Endothelial cell of umbilical vein (primary cell): ENCODE measurements at regions not wholly inside any gene's neighbourhood (a gene's known extent, or its start where the extent isn't known, plus 50 kb on each side); places are given as distances from the start of the nearest gene placed in this dataset.

Experiments used
- BruUV-seq: library from RNA; stranded (reverse); fragments of 400-500 nt; replicated peaks from 2 replicates; lab custom pipeline; 2021; lab: Mats Ljungman, UMichigan
- CTCF ChIA-PET: fragments of 300-600, 350-600 bp; sonication (Branson Sonifier 250); formaldehyde crosslinking; loops from one replicate; lab custom pipeline; 2021; ENCODE audit warnings: antibody characterized with exemption, inconsistent platforms; lab: Charles Lee
- POLR2A ChIA-PET: fragments of 300-600, 350-600 bp; sonication (Branson Sonifier 250); formaldehyde crosslinking; loops from one replicate; lab custom pipeline; 2021; ENCODE audit warnings: antibody characterized with exemption, inconsistent platforms; lab: Charles Lee
- DNase-seq: peaks from one replicate; pipeline ENCODE4 v3.0.0-alpha.2; 2011; ENCODE audit warnings: low read depth, low spot score
- FAIRE-seq: peaks from 2 replicates; lab custom pipeline; 2011; peaks lifted over from hg19 to GRCh38; lab: Jason Lieb, UNC
- H2AFZ ChIP-seq: 2 replicates; pipeline ENCODE4 v1.6.0; 2012; ENCODE audit warnings: low read depth, low read length, control low read depth, inconsistent platforms
- H3K27ac ChIP-seq: 2 replicates; pipeline ENCODE4 v1.5.1; 2011; ENCODE audit warnings: low read depth, mild to moderate bottlenecking, control low read depth, low read length, moderate library complexity; ENCODE audit not compliant: insufficient read depth
- H3K27me3 ChIP-seq, 2 experiments: 2 replicates each; pipeline versions ENCODE4 v1.6.0 to v1.6.1; 2011; ENCODE audit warnings: low read length in 2 of 2, mixed read lengths in 1 of 2; ENCODE audit not compliant: control insufficient read depth in 2 of 2, insufficient read depth in 2 of 2
- H3K36me3 ChIP-seq, 2 experiments: 2 replicates in 1 of 2; 3 replicates in 1 of 2; pipeline ENCODE4 v1.5.1; 2011; ENCODE audit warnings: low read length in 2 of 2, mild to moderate bottlenecking in 1 of 2, moderate library complexity in 1 of 2; ENCODE audit not compliant: control insufficient read depth in 2 of 2, insufficient read depth in 2 of 2; ENCODE audit errors: extremely low read depth in 1 of 2
- H3K4me1 ChIP-seq: 3 replicates; pipeline ENCODE4 v1.5.1; 2011; ENCODE audit warnings: mild to moderate bottlenecking, low read length; ENCODE audit not compliant: control insufficient read depth, insufficient read depth; ENCODE audit errors: extremely low read depth
- H3K4me2 ChIP-seq: 2 replicates; pipeline ENCODE4 v1.6.1; 2011; ENCODE audit warnings: low read length, control low read depth, mixed read lengths; ENCODE audit not compliant: insufficient read depth
- H3K4me3 ChIP-seq, 3 experiments: fragments of 200-600 bp in 1 of 3; sonication (generic), shearing (Covaris generic) in 1 of 3; replicated peaks in 1 of 3; 2 replicates each; pipeline ENCODE4 v1.5.1; 2011 to 2016; ENCODE audit warnings: control low read depth in 3 of 3, low read length in 3 of 3, mild to moderate bottlenecking in 2 of 3, inconsistent platforms in 1 of 3, low read depth in 1 of 3, moderate library complexity in 1 of 3; ENCODE audit not compliant: insufficient read depth in 1 of 3
- H3K79me2 ChIP-seq: 2 replicates; pipeline ENCODE4 v1.6.0; 2012; ENCODE audit warnings: low read length, inconsistent platforms; ENCODE audit not compliant: control insufficient read depth, insufficient read depth
- H3K9ac ChIP-seq: replicated peaks from 2 replicates; pipeline ENCODE3; 2011; ENCODE audit warnings: low read length, control low read depth; ENCODE audit not compliant: insufficient read depth; ENCODE audit errors: extremely low read depth
- H3K9me1 ChIP-seq: replicated peaks from 3 replicates; pipeline ENCODE4 v1.6.0; 2011; ENCODE audit warnings: mild to moderate bottlenecking, low read length; ENCODE audit not compliant: control insufficient read depth, insufficient read depth; ENCODE audit errors: extremely low read depth
- H3K9me3 ChIP-seq: replicated peaks from 2 replicates; pipeline ENCODE4 v1.5.1; 2012; ENCODE audit warnings: low read length, inconsistent platforms; ENCODE audit not compliant: control insufficient read depth, insufficient read depth
- H4K20me1 ChIP-seq: replicated peaks from 2 replicates; pipeline ENCODE3; 2011; ENCODE audit warnings: mild to moderate bottlenecking, low read length; ENCODE audit not compliant: control insufficient read depth, insufficient read depth; ENCODE audit errors: extremely low read depth
- EZH2 ChIP-seq: IDR thresholded peaks from 2 replicates; pipeline ENCODE4 v1.6.1; 2012; ENCODE audit warnings: borderline replicate concordance, low read depth, mild to moderate bottlenecking, moderate library complexity, low read length, inconsistent platforms; ENCODE audit not compliant: severe bottlenecking
- FOS ChIP-seq: IDR thresholded peaks from 2 replicates; pipeline ENCODE4 v1.6.1; 2011; ENCODE audit warnings: mild to moderate bottlenecking, low read length, moderate library complexity, borderline replicate concordance; ENCODE audit not compliant: insufficient read depth
- GATA2 ChIP-seq: IDR thresholded peaks from 2 replicates; pipeline ENCODE4 v1.7.0; 2011; ENCODE audit warnings: low read depth, mild to moderate bottlenecking, moderate library complexity, mixed read lengths, low read length; ENCODE audit not compliant: insufficient read length, insufficient read depth
- JUN ChIP-seq: IDR thresholded peaks from 2 replicates; pipeline ENCODE4 v1.6.1; 2011; ENCODE audit warnings: borderline replicate concordance, low read depth; ENCODE audit not compliant: insufficient read length, insufficient read depth
- MYC ChIP-seq: IDR thresholded peaks from one replicate; pipeline ENCODE4 v1.6.1; 2011; ENCODE audit warnings: mild to moderate bottlenecking, low read depth, low read length
- POLR2A ChIP-seq: IDR thresholded peaks from 2 replicates; pipeline ENCODE4 v1.6.1; 2012; ENCODE audit warnings: low read depth, mild to moderate bottlenecking, control low read depth, low read length
- POLR2AphosphoS5 ChIP-seq: IDR thresholded peaks from 2 replicates; pipeline ENCODE4 v1.6.1; 2012; ENCODE audit warnings: low read depth, mild to moderate bottlenecking, control low read depth, low read length, moderate library complexity; ENCODE audit not compliant: insufficient read depth
- dilution Hi-C: fragments of 300-500 bp; cut with MboI; formaldehyde crosslinking; loops from one replicate; pipeline ENCODE4 v1.15.0; 2019; ENCODE audit warnings: low sequenced_read_pairs; ENCODE audit not compliant: extremely low pct_ligation_motif_present
- intact Hi-C: fragments of 100-400 bp; cut with micrococcal nuclease; formaldehyde crosslinking; loops from one replicate; pipeline ENCODE4 v1.10.0; 2022
- TF ChIP-seq, protein P1 (sequence below), 2 donors: IDR thresholded peaks; 1 replicate in 1 of 2; 2 replicates in 1 of 2; pipeline ENCODE4 v1.5.1; 2011; ENCODE audit warnings: low read length in 2 of 2, mild to moderate bottlenecking in 2 of 2, moderate library complexity in 2 of 2, control low read depth in 1 of 2, inconsistent platforms in 1 of 2, low read depth in 1 of 2; ENCODE audit not compliant: insufficient read depth in 1 of 2; ENCODE audit errors: extremely low read depth in 1 of 2
- TF ChIP-seq, protein P2 (sequence below): IDR thresholded peaks from 2 replicates; pipeline ENCODE4 v1.6.1; 2011; ENCODE audit not compliant: insufficient read depth, insufficient read length

DNA sequence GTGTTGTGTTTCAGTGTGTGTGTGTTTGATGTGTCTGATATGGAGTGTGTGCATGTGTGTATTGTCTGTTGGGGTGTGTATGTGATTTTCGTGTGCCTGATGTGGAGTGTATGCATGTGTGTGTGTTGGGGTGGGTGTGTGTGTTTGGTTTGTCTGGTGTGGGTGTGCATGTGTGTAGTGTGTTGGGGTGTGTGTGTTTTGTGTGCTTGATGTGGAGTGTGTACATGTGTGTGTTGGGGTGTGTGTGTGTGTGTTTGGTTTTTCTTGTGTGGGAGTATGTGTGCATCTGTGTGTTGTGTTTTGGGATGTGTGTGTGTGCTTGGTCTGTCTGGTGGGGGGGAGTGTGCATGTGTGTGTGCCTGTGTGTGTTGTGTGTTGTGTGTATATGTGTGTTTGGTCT lies 247.4 kb upstream of the ST6GAL2 start:
- Histone ChIP-seq H3K27me3 (no peaks in the 10 kb centered on the region), H3K4me2 (no peak overlapping the region), H3K9me1 (no peaks in the 10 kb centered on the region), H3K4me1 (no peaks in the 10 kb centered on the region), H3K9ac (no peak overlapping the region), H3K27ac (no peak overlapping the region), H3K9me3 (peaks cover 6% of the 10 kb centered on the region), H2AFZ (no peak overlapping the region), H3K4me3 (no peak overlapping the region), H3K36me3 (no peaks in the 10 kb centered on the region), H4K20me1 (no peaks in the 10 kb centered on the region), H3K79me2 (no peaks in the 10 kb centered on the region)
- FAIRE-seq = no peak
- ChIA-PET CTCF (no interaction called here), POLR2A (no interaction called here)
- TF ChIP-seq, protein P1, sequence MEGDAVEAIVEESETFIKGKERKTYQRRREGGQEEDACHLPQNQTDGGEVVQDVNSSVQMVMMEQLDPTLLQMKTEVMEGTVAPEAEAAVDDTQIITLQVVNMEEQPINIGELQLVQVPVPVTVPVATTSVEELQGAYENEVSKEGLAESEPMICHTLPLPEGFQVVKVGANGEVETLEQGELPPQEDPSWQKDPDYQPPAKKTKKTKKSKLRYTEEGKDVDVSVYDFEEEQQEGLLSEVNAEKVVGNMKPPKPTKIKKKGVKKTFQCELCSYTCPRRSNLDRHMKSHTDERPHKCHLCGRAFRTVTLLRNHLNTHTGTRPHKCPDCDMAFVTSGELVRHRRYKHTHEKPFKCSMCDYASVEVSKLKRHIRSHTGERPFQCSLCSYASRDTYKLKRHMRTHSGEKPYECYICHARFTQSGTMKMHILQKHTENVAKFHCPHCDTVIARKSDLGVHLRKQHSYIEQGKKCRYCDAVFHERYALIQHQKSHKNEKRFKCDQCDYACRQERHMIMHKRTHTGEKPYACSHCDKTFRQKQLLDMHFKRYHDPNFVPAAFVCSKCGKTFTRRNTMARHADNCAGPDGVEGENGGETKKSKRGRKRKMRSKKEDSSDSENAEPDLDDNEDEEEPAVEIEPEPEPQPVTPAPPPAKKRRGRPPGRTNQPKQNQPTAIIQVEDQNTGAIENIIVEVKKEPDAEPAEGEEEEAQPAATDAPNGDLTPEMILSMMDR (IDR thresholded peaks at IDR 0.05; ENCODE audit: extremely low read depth in 1 of 2, insufficient read depth in 1 of 2, low read depth in 1 of 2, low read length in 2 of 2) = no peak
- TF ChIP-seq, protein P2, sequence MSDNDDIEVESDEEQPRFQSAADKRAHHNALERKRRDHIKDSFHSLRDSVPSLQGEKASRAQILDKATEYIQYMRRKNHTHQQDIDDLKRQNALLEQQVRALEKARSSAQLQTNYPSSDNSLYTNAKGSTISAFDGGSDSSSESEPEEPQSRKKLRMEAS = no peak
- TF ChIP-seq GATA2 (no peak), MYC (no peak), POLR2A (no peak), EZH2 (no peak), FOS (no peak), POLR2AphosphoS5 (no peak), JUN (no peak)
- BruUV-seq = no TSS peak
- DNase-seq = no peak
- dilution Hi-C loops = no loop called here
- intact Hi-C loops = no loop called here
